Small intestine (tissue), 7 donors: ENCODE measurements at regions not wholly inside any gene's neighbourhood (a gene's known extent, or its start where the extent isn't known, plus 50 kb on each side); places are given as distances from the start of the nearest gene placed in this dataset.

Experiments used
- DNase-seq, 2 donors: peaks; one replicate each; pipeline versions ENCODE4 v3.0.0 to v3.0.0-alpha.2; 2013
- FAIRE-seq: peaks from 2 replicates; lab custom pipeline; 2012; peaks lifted over from hg19 to GRCh38; lab: Jason Lieb, UNC
- H3K27ac ChIP-seq, 3 donors: one replicate each; pipeline ENCODE4 v1.5.1; 2013; ENCODE audit warnings: low read length in 2 of 3, mild to moderate bottlenecking in 2 of 3, control low read depth in 1 of 3, inconsistent platforms in 1 of 3, low read depth in 1 of 3, moderate library complexity in 1 of 3
- H3K27me3 ChIP-seq, 3 donors: one replicate each; pipeline ENCODE4 v1.6.1; 2013; ENCODE audit warnings: low read length in 3 of 3, inconsistent platforms in 1 of 3; ENCODE audit not compliant: control insufficient read depth in 3 of 3, insufficient read depth in 3 of 3
- H3K36me3 ChIP-seq, 3 donors: one replicate each; pipeline ENCODE4 v1.6.1; 2013; ENCODE audit warnings: low read length in 3 of 3, inconsistent platforms in 1 of 3, low read depth in 1 of 3, mild to moderate bottlenecking in 1 of 3, moderate library complexity in 1 of 3; ENCODE audit not compliant: control insufficient read depth in 3 of 3, insufficient read depth in 2 of 3
- H3K4me1 ChIP-seq, 3 donors: one replicate each; pipeline ENCODE4 v1.6.1; 2013; ENCODE audit warnings: low read length in 2 of 3, inconsistent platforms in 1 of 3, low read depth in 1 of 3, mild to moderate bottlenecking in 1 of 3, moderate library complexity in 1 of 3; ENCODE audit not compliant: control insufficient read depth in 3 of 3, insufficient read depth in 2 of 3
- H3K4me3 ChIP-seq, 3 donors: one replicate each; pipeline ENCODE4 v1.5.1; 2013; ENCODE audit warnings: low read length in 3 of 3, control low read depth in 1 of 3, inconsistent platforms in 1 of 3, low read depth in 1 of 3, mild to moderate bottlenecking in 1 of 3, moderate library complexity in 1 of 3
- H3K9me3 ChIP-seq, 2 donors: one replicate each; pipeline ENCODE4 v1.6.1; 2013; ENCODE audit warnings: low read depth in 1 of 2, low read length in 1 of 2; ENCODE audit not compliant: control insufficient read depth in 2 of 2, insufficient read depth in 1 of 2
- WGBS, 3 donors: extraction: QIAGEN DNeasy Blood & Tissue Kit; methylation state at CpG; one replicate each; pipeline ENCODE4 v1.1.7; 2013; 5-methylcytosine and 5-hydroxymethylcytosine counted together
- donor health status: healthy with polysubstance abuse.
- donor health status: control.
- donor health status: control.
- donor health status: Bipolar disorder and iron deficiency.
- donor health status: healthy.

DNA sequence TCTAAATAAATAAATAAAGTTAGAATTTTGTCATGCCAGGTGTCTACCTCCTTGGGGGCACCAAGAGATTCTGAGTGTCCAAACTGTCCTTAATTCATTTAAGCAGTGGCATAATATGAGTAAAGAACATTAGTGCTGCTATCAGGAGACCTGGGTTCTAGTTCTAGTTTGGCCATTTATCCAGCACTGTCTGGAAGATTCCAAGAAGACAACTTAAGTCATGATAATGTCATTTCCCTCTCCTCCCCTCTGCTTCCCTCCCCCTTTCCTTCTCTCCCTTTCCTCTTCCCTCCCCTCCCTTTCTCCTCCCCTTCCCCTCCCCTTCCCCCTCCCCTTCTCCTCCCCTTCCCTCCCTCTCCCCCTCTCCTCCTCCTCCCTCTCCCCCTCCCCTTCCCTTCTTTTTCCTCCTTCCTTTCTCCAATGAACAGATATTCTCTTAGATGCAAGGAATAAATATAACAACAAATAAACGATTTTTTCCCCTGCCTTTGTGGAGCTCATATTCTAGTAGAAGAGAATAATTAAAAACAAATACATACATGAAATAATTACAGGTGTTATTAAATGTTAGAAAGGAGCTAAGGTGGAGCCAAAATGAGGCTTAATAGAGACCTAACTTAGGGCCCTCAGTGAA is 90.8 kb downstream of the NMUR2 start:
- H3K4me1 ChIP-seq, result no peaks in the 10 kb centered on the region
- no peaks in the 10 kb centered on the region for H3K9me3 ChIP-seq
- no peak overlapping the region for H3K4me3 ChIP-seq
- no peak for FAIRE-seq
- DNase-seq, result no peak
- 46 to 68% (median 67%) methylated on average over 1 of the region's 1 CpG for WGBS, 3 donors
- no peaks in the 10 kb centered on the region for H3K27me3 ChIP-seq
- no peaks in the 10 kb centered on the region for H3K36me3 ChIP-seq
- H3K27ac ChIP-seq, result no peak overlapping the region

DNA sequence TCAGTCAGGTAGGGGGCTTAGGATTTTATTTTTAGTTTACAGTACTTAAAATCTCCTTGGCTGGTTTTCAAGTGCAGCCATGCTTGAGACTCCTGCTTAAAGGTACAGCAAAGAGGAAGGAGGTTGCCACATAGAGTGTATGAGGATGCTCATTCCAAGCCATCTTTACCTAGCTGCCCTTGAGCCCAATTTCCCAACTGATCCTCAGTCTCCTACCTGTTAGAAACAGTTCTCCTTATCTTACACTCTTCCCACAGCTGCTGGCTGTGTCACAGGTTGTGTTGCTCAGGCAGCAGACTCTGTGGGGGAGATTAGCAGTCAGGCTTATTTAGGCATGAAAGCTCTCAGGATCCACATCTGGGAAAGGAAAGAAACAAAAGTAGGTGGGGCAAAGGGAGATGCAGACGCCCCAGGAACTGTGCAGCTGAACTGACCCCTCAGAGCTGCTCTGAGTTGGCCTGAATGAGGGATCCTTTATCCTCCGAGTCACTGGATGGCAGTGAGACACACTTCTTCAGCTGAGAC is 95.1 kb downstream of the NMUR2 start:
- no peak overlapping the region for H3K4me3 ChIP-seq
- H3K36me3 ChIP-seq, result no peaks in the 10 kb centered on the region
- FAIRE-seq (no peak), DNase-seq (no peak)
- H3K4me1 ChIP-seq, result no peaks in the 10 kb centered on the region
- no peak overlapping the region for H3K27ac ChIP-seq
- H3K27me3 ChIP-seq, result no peaks in the 10 kb centered on the region
- no peaks in the 10 kb centered on the region for H3K9me3 ChIP-seq
- WGBS, 3 donors, result 35 to 56% (median 43%) methylated on average over 2 of the region's 2 CpGs

- no peaks in the 10 kb centered on the region for H3K9me3 ChIP-seq
- DNase-seq (no peak), FAIRE-seq (no peak)
- H3K27me3 ChIP-seq, result peaks cover 0 to 5% (median 0%) of the 10 kb centered on the region in 3 donors
- no peaks in the 10 kb centered on the region for H3K36me3 ChIP-seq
- H3K4me3 ChIP-seq, result no peak overlapping the region
- H3K4me1 ChIP-seq, result no peaks in the 10 kb centered on the region
- 62 to 71% (median 70%) methylated on average over 2 of the region's 2 CpGs for WGBS, 3 donors
- H3K27ac ChIP-seq, result no peak overlapping the region
Measured at GRCh38 chr5:152306386-152306785, 98.7 kb downstream of the NMUR2 start.

DNA sequence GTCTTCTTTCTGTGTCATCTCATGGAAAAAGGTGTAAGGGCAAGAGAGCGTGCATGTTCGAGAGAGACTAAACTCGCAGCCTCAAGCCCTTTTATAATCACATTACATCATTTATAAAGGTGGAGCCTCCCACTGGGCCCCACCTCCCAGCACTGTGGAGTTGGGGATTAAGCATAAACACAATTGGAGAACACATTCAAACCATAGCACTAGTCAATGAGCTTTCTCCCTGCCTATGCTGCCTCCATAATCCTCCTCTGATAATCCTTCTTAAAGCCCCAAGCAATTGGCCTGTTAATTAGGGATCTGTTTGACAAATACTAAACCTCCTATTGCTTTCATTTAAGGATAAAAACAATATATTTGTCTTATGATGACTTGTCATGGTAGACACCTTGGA is 99.6 kb downstream of the NMUR2 start:
- 74 to 89% (median 78%) methylated on average over 3 of the region's 3 CpGs for WGBS, 3 donors
- Histone ChIP-seq H3K27me3 (peaks cover 0 to 5% (median 0%) of the 10 kb centered on the region in 3 donors), H3K36me3 (no peaks in the 10 kb centered on the region), H3K9me3 (no peaks in the 10 kb centered on the region), H3K27ac (no peak overlapping the region), H3K4me3 (no peak overlapping the region), H3K4me1 (no peaks in the 10 kb centered on the region)
- no peak for FAIRE-seq
- no peak for DNase-seq

DNA sequence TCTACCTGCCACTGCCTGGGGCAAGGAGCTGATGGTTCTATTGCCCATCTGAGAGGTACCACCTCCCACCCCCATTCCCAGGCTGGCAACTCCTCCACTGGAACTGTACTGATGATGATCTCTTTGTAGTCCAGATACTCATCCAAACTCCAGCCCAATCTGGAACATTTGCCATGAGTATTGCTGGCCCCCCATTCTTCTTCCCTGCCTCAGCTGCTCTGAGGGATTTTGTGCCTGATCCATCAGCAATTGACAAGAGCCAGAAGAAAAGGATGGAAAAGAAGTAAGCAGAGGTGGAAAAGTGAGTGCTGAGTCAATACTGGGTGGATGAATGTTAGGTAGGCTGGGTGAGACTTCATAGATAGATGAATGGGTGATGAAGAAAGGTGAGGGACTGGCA is 101.2 kb downstream of the NMUR2 start:
- Histone ChIP-seq H3K9me3 (no peaks in the 10 kb centered on the region), H3K4me3 (no peak overlapping the region), H3K36me3 (no peaks in the 10 kb centered on the region), H3K27ac (no peak overlapping the region), H3K4me1 (no peaks in the 10 kb centered on the region), H3K27me3 (peaks cover 0 to 5% (median 0%) of the 10 kb centered on the region in 3 donors)
- FAIRE-seq, result no peak
- DNase-seq, result no peak

DNA sequence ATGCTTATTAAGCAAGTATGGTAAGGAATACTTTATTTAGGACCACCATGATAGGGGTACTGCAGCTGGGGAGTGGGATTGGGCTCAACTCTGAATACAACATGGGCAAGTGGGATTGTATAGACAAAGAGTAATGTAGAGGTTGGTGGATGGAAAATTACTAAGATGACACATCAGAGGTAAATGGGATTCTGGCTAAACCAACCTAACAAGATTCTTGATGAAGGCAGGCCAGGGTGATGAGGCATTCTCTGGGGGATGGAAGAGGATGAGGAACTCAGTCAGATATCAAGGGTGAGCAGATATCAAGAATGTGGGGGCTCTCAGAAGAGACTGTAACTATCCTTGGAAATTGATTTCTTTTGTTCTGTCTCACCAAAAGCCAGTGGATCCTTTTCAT is 107.2 kb downstream of the NMUR2 start:
- no peaks in the 10 kb centered on the region for H3K36me3 ChIP-seq
- no peak overlapping the region for H3K27ac ChIP-seq
- no peak overlapping the region for H3K4me3 ChIP-seq
- H3K4me1 ChIP-seq, result no peaks in the 10 kb centered on the region
- H3K9me3 ChIP-seq, result no peaks in the 10 kb centered on the region
- H3K27me3 ChIP-seq, result no peaks in the 10 kb centered on the region
- no peak for DNase-seq
- no peak for FAIRE-seq

DNA sequence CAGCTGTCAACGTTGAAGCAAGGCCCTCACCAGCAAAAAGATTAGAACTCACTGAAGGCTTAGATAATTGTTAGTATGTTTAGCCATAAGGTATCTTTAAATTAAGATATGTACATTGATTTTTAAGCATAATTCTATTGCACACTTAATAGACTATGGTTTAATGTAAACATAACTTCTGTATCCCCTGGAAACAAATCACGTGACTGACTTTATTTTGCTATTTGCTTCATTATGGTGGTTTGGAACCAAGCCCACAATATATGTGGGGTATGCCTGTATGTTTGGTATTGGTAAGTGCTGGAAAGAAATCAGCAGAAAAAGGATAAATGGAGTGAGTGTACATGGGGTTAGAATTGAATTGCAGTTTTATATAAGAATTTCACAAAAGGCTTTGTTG is 111.9 kb downstream of the NMUR2 start:
- H3K4me1 ChIP-seq, result no peaks in the 10 kb centered on the region
- H3K9me3 ChIP-seq, result no peaks in the 10 kb centered on the region
- H3K27ac ChIP-seq, result no peak overlapping the region
- no peaks in the 10 kb centered on the region for H3K27me3 ChIP-seq
- DNase-seq (no peak), FAIRE-seq (no peak)
- WGBS, 3 donors, result 18 to 45% (median 28%) methylated on average over 2 of the region's 2 CpGs
- no peak overlapping the region for H3K4me3 ChIP-seq
- no peaks in the 10 kb centered on the region for H3K36me3 ChIP-seq

- FAIRE-seq (no peak), DNase-seq (no peak)
- Histone ChIP-seq H3K9me3 (no peaks in the 10 kb centered on the region), H3K36me3 (no peaks in the 10 kb centered on the region), H3K27me3 (no peaks in the 10 kb centered on the region), H3K4me3 (no peak overlapping the region), H3K4me1 (no peaks in the 10 kb centered on the region), H3K27ac (no peak overlapping the region)
- 17 to 65% (median 37%) methylated on average over 5 of the region's 5 CpGs for WGBS, 3 donors
Measured at GRCh38 chr5:152290181-152290580, 114.9 kb downstream of the NMUR2 start.
